ENCODE measurements at regions not wholly inside any gene's neighbourhood (a gene's known extent, or its start where the extent isn't known, plus 50 kb on each side); places are given as distances from the start of the nearest gene placed in this dataset.

DNA sequence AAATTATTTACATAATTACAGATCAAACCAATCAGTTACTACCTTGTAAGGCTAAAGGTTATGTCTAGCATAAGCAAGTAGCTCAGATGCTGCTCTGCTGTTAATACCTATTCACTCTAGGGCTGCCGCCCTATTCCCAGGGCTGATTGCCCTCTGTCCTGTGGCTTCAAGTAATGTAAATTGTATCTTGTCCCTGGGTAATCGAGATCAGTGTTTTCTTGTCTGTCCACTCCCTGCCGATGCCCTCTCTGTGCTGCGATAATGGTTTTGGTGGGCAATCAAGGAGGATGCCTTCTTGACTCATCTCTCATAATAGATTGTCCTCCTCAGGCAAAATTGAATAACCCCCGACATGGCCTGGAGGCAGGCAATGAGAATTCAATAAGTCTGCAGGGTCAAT, 641.0 kb upstream of the PITX2 start:
- intact Hi-C loops (cut with micrococcal nuclease): no loop called here
- Histone ChIP-seq H3K4me1 (ENCODE audit: control insufficient read depth, extremely low read depth, insufficient read depth, low read length) (peaks cover 9% of the 10 kb centered on the region), H3K27me3 (ENCODE audit: control insufficient read depth in 2 of 2, insufficient read depth in 2 of 2, low read length in 2 of 2) (no peaks in the 10 kb centered on the region), H3K4me3 (replicated peaks in 1 of 3; ENCODE audit: insufficient read depth in 1 of 3, low read depth in 1 of 3, low read length in 3 of 3) (no peak overlapping the region), H3K79me2 (ENCODE audit: control insufficient read depth, insufficient read depth, low read length) (no peaks in the 10 kb centered on the region), H3K4me2 (ENCODE audit: insufficient read depth, low read length) (no peak overlapping the region), H4K20me1 (replicated peaks; ENCODE audit: control insufficient read depth, extremely low read depth, insufficient read depth, low read length) (no peaks in the 10 kb centered on the region), H3K36me3 (ENCODE audit: control insufficient read depth in 2 of 2, extremely low read depth in 1 of 2, insufficient read depth in 2 of 2, low read length in 2 of 2) (no peaks in the 10 kb centered on the region), H3K9ac (replicated peaks; ENCODE audit: extremely low read depth, insufficient read depth, low read length) (no peak overlapping the region), H3K9me1 (replicated peaks; ENCODE audit: control insufficient read depth, extremely low read depth, insufficient read depth, low read length) (no peaks in the 10 kb centered on the region), H2AFZ (ENCODE audit: low read depth, low read length) (no peak overlapping the region), H3K27ac (ENCODE audit: insufficient read depth, low read depth, low read length) (no peak overlapping the region), H3K9me3 (replicated peaks; ENCODE audit: control insufficient read depth, insufficient read depth, low read length) (no peaks in the 10 kb centered on the region)
- TF ChIP-seq FOS (IDR thresholded peaks at IDR 0.05; ENCODE audit: borderline replicate concordance, insufficient read depth, low read length) (no peak), GATA2 (IDR thresholded peaks at IDR 0.05; ENCODE audit: insufficient read depth, insufficient read length, low read depth, low read length) (no peak), POLR2AphosphoS5 (IDR thresholded peaks at IDR 0.05; ENCODE audit: insufficient read depth, low read depth, low read length) (no peak), EZH2 (IDR thresholded peaks at IDR 0.05; ENCODE audit: borderline replicate concordance, low read depth, low read length, severe bottlenecking) (no peak), POLR2A (IDR thresholded peaks at IDR 0.05; ENCODE audit: low read depth, low read length) (no peak), JUN (IDR thresholded peaks at IDR 0.05; ENCODE audit: borderline replicate concordance, insufficient read depth, insufficient read length, low read depth) (no peak), MYC (IDR thresholded peaks at IDR 0.05; ENCODE audit: low read depth, low read length) (no peak)
- TF ChIP-seq, protein P1, sequence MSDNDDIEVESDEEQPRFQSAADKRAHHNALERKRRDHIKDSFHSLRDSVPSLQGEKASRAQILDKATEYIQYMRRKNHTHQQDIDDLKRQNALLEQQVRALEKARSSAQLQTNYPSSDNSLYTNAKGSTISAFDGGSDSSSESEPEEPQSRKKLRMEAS (IDR thresholded peaks at IDR 0.05; ENCODE audit: insufficient read depth, insufficient read length): no peak
- TF ChIP-seq, protein P2, sequence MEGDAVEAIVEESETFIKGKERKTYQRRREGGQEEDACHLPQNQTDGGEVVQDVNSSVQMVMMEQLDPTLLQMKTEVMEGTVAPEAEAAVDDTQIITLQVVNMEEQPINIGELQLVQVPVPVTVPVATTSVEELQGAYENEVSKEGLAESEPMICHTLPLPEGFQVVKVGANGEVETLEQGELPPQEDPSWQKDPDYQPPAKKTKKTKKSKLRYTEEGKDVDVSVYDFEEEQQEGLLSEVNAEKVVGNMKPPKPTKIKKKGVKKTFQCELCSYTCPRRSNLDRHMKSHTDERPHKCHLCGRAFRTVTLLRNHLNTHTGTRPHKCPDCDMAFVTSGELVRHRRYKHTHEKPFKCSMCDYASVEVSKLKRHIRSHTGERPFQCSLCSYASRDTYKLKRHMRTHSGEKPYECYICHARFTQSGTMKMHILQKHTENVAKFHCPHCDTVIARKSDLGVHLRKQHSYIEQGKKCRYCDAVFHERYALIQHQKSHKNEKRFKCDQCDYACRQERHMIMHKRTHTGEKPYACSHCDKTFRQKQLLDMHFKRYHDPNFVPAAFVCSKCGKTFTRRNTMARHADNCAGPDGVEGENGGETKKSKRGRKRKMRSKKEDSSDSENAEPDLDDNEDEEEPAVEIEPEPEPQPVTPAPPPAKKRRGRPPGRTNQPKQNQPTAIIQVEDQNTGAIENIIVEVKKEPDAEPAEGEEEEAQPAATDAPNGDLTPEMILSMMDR (IDR thresholded peaks at IDR 0.05; ENCODE audit: extremely low read depth in 1 of 2, insufficient read depth in 1 of 2, low read depth in 1 of 2, low read length in 2 of 2): no peak
- dilution Hi-C loops (cut with MboI; ENCODE audit: extremely low pct_ligation_motif_present, low sequenced_read_pairs): no loop called here
- BruUV-seq (replicated peaks): no TSS peak
- POLR2A ChIA-PET: no interaction called here
- CTCF ChIA-PET: no interaction called here
- DNase-seq (ENCODE audit: low read depth, low spot score): no peak
- no peak for FAIRE-seq

Data from endothelial cell of umbilical vein (primary cell).